GM19372 (cell line): ENCODE measurements at regions not wholly inside any gene's neighbourhood (a gene's known extent, or its start where the extent isn't known, plus 50 kb on each side); places are given as distances from the start of the nearest gene placed in this dataset.
"Not testable (repeated sequence)": the region's sequence is repeated elsewhere in the genome, so short reads cannot be mapped to it uniquely, and the experiment has no call there.

Experiments used
- ATAC-seq: cut with Tn5 transposase; IDR thresholded peaks from one replicate; pipeline ENCODE4 v1.9.1; 2021; ENCODE audit warnings: mild to moderate bottlenecking, low read depth, moderate library complexity; ENCODE audit not compliant: unreplicated experiment

DNA sequence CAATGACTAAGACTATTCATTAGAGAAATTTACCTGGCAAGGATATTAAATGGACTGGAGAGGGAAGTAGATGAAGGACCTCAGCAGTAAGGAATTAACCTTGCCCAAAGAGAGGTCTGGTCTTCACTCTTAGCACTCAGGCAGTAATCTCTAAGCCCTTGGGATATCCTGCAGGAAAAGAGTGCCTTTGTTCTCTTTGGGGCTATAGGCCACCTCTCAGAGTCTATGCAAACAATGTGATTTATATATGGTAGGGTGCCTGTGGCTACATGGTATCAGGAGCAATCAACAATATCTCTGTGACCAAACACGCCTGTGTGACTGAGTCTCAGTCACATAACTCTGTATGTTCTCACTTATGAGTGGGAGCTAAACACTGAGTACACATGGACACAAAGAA lies 154.7 kb upstream of the CDK1 start:
- no peak for ATAC-seq

GRCh38 chr10:60621018-60621417 lies 157.3 kb upstream of the CDK1 start:
- no peak for ATAC-seq

- no peak for ATAC-seq
Observed at GRCh38 chr10:60618861-60619260, 159.4 kb upstream of the CDK1 start.

GRCh38 chr10:60615541-60615940 lies 162.7 kb upstream of the CDK1 start:
- ATAC-seq: no peak

- ATAC-seq: no peak
Observed at GRCh38 chr10:60614363-60614762, 163.9 kb upstream of the CDK1 start.

DNA sequence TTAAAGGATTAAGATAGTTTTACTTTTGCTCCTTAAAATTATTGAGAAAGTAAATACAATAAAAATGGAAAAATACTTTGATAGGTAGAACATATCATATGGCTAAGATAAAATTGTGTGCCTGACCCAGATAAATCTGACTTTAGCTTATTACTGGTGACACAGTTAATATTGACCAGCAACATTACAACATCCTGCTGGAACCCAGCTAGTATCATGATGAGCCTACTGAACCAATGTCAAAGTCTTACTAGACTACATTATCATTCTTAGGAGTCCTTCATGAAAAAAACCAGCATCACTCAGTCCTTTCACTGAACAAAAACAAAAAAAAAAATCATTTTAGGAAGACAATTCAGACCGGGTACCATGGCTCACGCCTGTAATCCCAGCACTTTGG lies 164.8 kb upstream of the CDK1 start:
- ATAC-seq: no peak

DNA sequence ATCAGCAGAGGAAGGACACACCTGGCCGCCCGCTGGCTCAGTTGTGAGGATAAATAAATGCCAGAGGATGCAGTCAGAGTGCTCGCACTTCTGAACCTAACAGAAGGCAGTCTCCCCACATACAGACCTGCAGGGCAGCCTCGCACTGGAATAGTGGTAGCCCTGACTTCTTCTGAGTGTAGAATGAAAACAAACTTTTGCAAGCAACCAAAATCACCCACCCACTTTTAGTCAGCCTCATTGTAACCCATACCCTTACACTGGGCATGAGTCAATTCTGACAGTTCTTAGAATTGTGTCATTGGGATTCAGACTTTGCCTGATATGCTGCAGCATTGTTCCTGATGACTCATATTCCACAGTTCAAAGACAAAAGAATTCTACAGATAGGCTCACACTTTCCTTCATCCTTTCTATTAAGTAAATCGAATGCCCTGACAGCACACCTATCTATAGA lies 167.0 kb upstream of the CDK1 start:
- no peak for ATAC-seq

GRCh38 chr10:60607372-60607771 lies 170.9 kb upstream of the CDK1 start:
- ATAC-seq: no peak

- ATAC-seq: no peak
Observed at GRCh38 chr10:60606343-60607080, 171.8 kb upstream of the CDK1 start.

- ATAC-seq: no peak
Observed at GRCh38 chr10:60605476-60605875, 172.8 kb upstream of the CDK1 start.

DNA sequence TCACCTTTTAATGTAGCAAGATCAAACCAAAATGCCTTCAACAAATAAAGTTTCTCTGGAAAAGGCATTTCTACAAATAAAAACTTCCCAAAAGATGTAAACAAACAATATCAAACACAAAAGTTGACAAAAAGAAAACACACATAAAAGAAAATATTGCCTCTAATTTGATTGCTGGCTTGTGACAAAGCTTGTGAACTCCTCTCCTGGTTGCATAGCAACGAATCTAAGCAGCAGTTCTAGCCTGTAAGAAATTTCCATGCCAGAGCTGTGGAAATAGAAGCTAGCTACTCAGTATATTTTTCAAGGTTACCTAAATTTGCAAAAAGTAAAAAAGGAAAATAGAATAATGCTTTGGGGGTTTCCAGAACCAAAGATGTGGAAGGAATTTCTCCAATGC lies 173.9 kb upstream of the CDK1 start:
- no peak for ATAC-seq

DNA sequence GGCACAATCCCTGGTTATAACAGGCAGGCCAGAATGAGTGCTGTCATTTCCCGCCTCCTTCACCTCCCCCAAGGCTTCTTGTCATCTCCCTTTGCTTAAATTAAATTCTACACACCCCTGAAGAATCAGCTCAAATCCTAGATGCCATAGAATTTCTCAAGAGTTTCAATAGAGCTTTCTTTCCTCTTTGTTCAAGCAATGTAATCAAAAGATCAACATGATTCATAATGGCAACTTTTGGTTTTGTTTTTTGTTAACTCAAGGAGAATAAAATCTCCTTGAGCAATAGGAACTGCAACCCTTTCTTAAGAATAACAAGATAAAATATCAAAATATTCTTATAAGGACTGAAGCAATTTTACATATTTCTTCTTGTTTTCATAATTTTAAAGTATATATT lies 180.8 kb upstream of the CDK1 start:
- ATAC-seq: no peak

DNA sequence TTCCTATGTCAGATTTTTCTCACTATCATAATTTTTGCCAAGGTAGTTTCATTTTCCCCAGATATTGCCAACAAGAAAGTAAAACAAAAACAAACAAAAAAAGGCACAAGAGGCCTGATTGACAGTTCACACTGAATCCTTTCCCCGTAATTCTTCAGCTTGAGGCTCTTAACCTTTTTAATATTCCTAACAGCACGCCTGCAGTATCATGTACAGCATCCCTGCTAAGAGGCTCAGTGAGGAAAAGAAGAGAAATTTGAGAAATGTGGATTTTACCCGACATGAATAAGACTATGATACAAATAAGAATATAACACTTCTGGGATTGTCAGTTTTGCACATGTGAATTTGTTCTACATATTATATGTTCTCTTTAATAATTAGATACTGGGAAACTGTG lies 182.4 kb upstream of the CDK1 start:
- no peak for ATAC-seq

DNA sequence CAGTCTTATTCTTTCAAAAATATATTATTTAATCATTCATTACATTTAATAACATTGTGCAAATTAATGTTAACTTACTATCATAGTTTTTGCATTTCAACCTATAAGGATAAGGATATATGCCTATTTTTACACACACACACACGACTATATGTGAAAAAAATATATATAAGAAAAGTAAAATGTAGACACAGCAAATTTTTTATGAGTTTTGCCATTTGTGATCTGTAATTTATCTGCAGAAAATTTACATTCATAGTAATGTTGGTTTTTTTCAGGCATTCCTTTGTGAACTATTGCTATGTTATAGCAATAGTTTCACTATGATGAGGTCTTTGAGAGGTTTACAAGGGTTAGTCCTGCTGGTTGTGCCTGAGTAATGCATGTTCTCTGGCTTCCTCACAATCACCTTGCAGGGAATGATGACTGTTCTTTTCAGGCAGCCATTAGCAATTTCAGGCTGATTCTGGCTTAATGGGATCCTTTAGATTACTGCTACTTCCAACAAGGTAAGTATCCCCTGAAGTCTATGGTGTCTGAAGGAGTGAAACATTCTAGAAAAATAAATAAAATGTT lies 183.7 kb upstream of the CDK1 start:
- no peak for ATAC-seq

GRCh38 chr10:60591119-60591518 lies 187.2 kb upstream of the CDK1 start:
- no peak for ATAC-seq

- ATAC-seq: no peak
Observed at GRCh38 chr10:60589376-60589775, 188.9 kb upstream of the CDK1 start.

GRCh38 chr10:60581782-60582181 lies 192.1 kb upstream of the ANK3 start:
- not testable (repeated sequence) for ATAC-seq

- no peak for ATAC-seq
Observed at GRCh38 chr10:60578217-60578616, 188.5 kb upstream of the ANK3 start.

DNA sequence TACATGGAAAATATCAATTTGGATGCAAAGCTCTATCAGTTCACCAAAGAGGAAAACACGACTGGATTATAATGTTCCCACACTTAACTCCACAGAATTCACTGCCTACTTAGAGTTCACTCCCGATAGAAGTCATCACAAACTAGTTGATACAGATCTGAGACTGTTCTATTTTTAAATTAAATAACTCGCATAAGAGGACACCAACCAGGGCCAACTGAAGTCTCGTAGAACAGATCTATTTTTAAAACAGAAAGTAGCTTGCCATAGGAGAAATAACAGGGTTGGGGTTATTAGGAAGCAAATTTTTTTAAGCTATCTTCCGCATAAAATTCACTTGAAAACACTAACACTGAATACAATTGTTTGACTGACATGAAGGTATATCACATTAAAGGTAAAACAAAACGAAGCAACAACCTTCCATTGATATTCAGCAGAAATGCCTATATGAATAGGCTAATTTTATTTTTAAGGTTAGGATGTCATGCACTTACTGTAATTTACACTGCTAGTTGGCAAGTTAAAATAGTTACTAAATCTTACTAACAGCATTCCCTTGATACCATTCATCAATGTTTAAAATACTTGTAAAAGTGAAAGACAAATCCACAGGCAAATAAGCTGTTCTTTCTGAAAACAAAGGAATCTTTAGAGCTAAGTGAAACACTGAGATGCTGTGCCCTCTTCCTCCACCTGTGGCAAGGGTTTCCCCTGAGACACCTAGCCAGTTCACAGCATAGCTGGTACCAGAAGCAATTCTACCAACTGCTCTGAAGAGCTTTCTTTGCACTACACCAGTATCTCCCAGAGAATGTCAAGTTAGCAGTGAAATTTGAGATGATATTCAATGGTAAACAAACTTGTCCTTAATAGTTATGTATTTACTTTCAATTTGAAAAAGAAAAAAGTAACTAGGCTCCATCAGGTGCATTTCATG lies 186.7 kb upstream of the ANK3 start:
- ATAC-seq: no peak

GRCh38 chr10:60575105-60575504 lies 185.4 kb upstream of the ANK3 start:
- ATAC-seq: no peak

DNA sequence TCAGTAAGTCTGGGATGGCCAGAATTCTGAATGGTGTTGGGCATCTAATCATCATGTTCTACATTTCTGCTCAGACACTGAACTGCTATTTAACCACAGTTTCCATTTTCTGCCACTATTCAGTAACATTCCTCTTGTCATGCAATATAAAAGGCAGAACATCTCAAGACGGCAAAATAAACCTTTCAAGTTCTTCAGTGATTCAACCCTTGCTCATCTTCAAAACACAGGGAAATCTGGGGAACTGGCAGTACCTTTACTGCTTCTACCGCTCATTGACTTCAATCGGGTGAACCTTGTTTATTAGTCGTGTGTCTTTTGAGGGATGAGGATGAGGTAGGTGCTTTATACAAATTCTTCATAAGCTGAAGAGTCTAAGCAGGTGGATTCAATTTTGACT lies 184.7 kb upstream of the ANK3 start:
- ATAC-seq: no peak
